GM15510 (cell line): ENCODE measurements at regions not wholly inside any gene's neighbourhood (a gene's known extent, or its start where the extent isn't known, plus 50 kb on each side); places are given as distances from the start of the nearest gene placed in this dataset.

Experiments
- POLR2A ChIP-seq: IDR thresholded peaks from 3 replicates; pipeline ENCODE4 v1.6.1; 2011; ENCODE audit warnings: borderline replicate concordance; ENCODE audit not compliant: insufficient read length; ENCODE audit errors: extremely low read depth

- TF ChIP-seq POLR2A: no peak
These were observed 179.5 kb downstream of the ADRA2C start for GRCh38 chr4:3945511-3946290.

- TF ChIP-seq POLR2A: peak; percentile 53
These were observed 189.4 kb downstream of the ADRA2C start for GRCh38 chr4:3955321-3956164.
